A549 (cell line): ENCODE measurements at regions not wholly inside any gene's neighbourhood (a gene's known extent, or its start where the extent isn't known, plus 50 kb on each side); places are given as distances from the start of the nearest gene placed in this dataset.

Experiments used
- ATAC-seq, 2 experiments: fragments of 200-7000 bp in 1 of 2; fragments of >200 bp in 1 of 2; cut with Nextera tagmentation in 1 of 2; cut with Tn5 transposase in 1 of 2; 3 replicates each; pipeline versions ENCODE4 v1.8.0 to v1.9.1; 2018 to 2020; ENCODE audit warnings: mild to moderate bottlenecking in 1 of 2, moderate library complexity in 1 of 2
- CTCF ChIA-PET: fragments of 300-600 bp; sonication (Branson Sonifier 250); formaldehyde crosslinking; extraction: SDS; loops from one replicate; lab custom pipeline; 2021; ENCODE audit warnings: antibody characterized with exemption, inconsistent platforms; lab: Yijun Ruan, JAX
- POLR2A ChIA-PET: fragments of 350-600 bp; formaldehyde crosslinking; extraction: SDS; loops from one replicate; lab custom pipeline; 2021; ENCODE audit warnings: antibody characterized with exemption, inconsistent platforms; lab: Yijun Ruan, JAX
- DNase-seq, 2 experiments: peaks; one replicate each; pipeline versions ENCODE4 v3.0.0 to v3.0.0-alpha.2; 2011 to 2016; ENCODE audit warnings: low read depth in 1 of 2, low spot score in 1 of 2
- FAIRE-seq: peaks from 2 replicates; lab custom pipeline; 2011; peaks lifted over from hg19 to GRCh38; lab: Jason Lieb, UNC
- H3K27ac ChIP-seq, 2 experiments: fragments of >200 bp; sonication (Bioruptor Twin); formaldehyde crosslinking; 3 replicates each; pipeline ENCODE4 v1.5.1; 2016 to 2017
- H3K4me1 ChIP-seq: fragments of >200 bp; sonication (Bioruptor Twin); formaldehyde crosslinking; 3 replicates; pipeline ENCODE4 v1.6.1; 2016
- H3K4me2 ChIP-seq: fragments of >200 bp; sonication (Bioruptor Twin); formaldehyde crosslinking; 3 replicates; pipeline ENCODE4 v1.6.1; 2016
- H3K4me3 ChIP-seq: fragments of >200 bp; sonication (Bioruptor Twin); formaldehyde crosslinking; 3 replicates; pipeline ENCODE4 v1.5.1; 2016
- H3K9me3 ChIP-seq: fragments of >200 bp; sonication (Bioruptor Twin); formaldehyde crosslinking; 3 replicates; pipeline ENCODE4 v1.6.1; 2016
- BCL3 ChIP-seq: fragments of >200 bp; sonication (Bioruptor Twin); formaldehyde crosslinking; IDR thresholded peaks from 3 replicates; pipeline ENCODE4 v1.6.1; 2016
- BHLHE40 ChIP-seq: IDR thresholded peaks from 2 replicates; pipeline ENCODE4 v1.6.1; 2012; ENCODE audit warnings: low read depth, low read length, inconsistent platforms
- CBX8 ChIP-seq: fragments of 200-600 bp; sonication (generic); IDR thresholded peaks from 2 replicates; pipeline ENCODE4 v1.6.1; 2016
- CEBPB ChIP-seq, 2 experiments: fragments of >200 bp in 1 of 2; sonication (Bioruptor Twin) in 1 of 2; formaldehyde crosslinking in 1 of 2; IDR thresholded peaks; 2 replicates each; pipeline ENCODE4 v1.6.1; 2012 to 2016
- CHD4 ChIP-seq: fragments of 200-600 bp; sonication (generic); IDR thresholded peaks from 2 replicates; pipeline ENCODE4 v1.6.1; 2016; ENCODE audit warnings: antibody characterized with exemption, mild to moderate bottlenecking, borderline replicate concordance
- E2F6 ChIP-seq: IDR thresholded peaks from 2 replicates; pipeline ENCODE4 v1.6.1; 2012; ENCODE audit warnings: low read depth, borderline replicate concordance
- EHF ChIP-seq: fragments of 250-450 bp; sonication (Bioruptor Pico); IDR thresholded peaks from 2 replicates; pipeline ENCODE4 v1.5.0; 2020; ENCODE audit warnings: mild to moderate bottlenecking
- ELK1 ChIP-seq: fragments of 150-350 bp; IDR thresholded peaks from 2 replicates; pipeline ENCODE4 v1.6.1; 2014; ENCODE audit warnings: low read depth, mild to moderate bottlenecking, low read length
- EP300 ChIP-seq, 2 experiments: fragments of >200 bp; sonication (Bioruptor Twin); formaldehyde crosslinking; IDR thresholded peaks; 2 replicates in 1 of 2; 3 replicates in 1 of 2; pipeline ENCODE4 v1.6.1; 2016 to 2017
- HES2 ChIP-seq: fragments of >200 bp; sonication (Bioruptor Twin); formaldehyde crosslinking; IDR thresholded peaks from 2 replicates; pipeline ENCODE4 v1.6.1; 2016
- HMGXB4 ChIP-seq: fragments of 250-450 bp; sonication (Bioruptor Pico); IDR thresholded peaks from 2 replicates; pipeline ENCODE4 v1.5.0; 2021; ENCODE audit warnings: mild to moderate bottlenecking, moderate library complexity, borderline replicate concordance
- HOXA7 ChIP-seq: fragments of 250-450 bp; sonication (Bioruptor Pico); IDR thresholded peaks from 2 replicates; pipeline ENCODE4 v1.5.0; 2020; ENCODE audit warnings: mild to moderate bottlenecking, moderate library complexity
- HOXB13 ChIP-seq: fragments of 250-450 bp; sonication (Bioruptor Pico); IDR thresholded peaks from 2 replicates; pipeline ENCODE4 v1.5.0; 2020; ENCODE audit warnings: low read depth, mild to moderate bottlenecking, moderate library complexity
- HOXB5 ChIP-seq: fragments of 250-450 bp; sonication (Bioruptor Pico); IDR thresholded peaks from 2 replicates; pipeline ENCODE4 v1.5.0; 2020; ENCODE audit warnings: mild to moderate bottlenecking, moderate library complexity
- JUN ChIP-seq, 2 experiments: fragments of >200 bp; sonication (Bioruptor Twin); formaldehyde crosslinking; IDR thresholded peaks; 2 replicates in 1 of 2; 3 replicates in 1 of 2; pipeline ENCODE4 v1.6.1; 2016 to 2017
- KDM1A ChIP-seq: fragments of 200-600 bp; sonication (generic); IDR thresholded peaks from 2 replicates; pipeline ENCODE4 v1.6.1; 2016; ENCODE audit warnings: low read depth, mild to moderate bottlenecking
- NFE2L2 ChIP-seq: fragments of 150-350 bp; conservative IDR thresholded peaks from 2 replicates; pipeline ENCODE4 v1.6.1; 2014; ENCODE audit warnings: low read length
- PHF8 ChIP-seq: fragments of 200-600 bp; sonication (generic); IDR thresholded peaks from 2 replicates; pipeline ENCODE4 v1.6.1; 2016; ENCODE audit warnings: low read depth, mild to moderate bottlenecking, antibody characterized with exemption, moderate library complexity, borderline replicate concordance
- POLR2AphosphoS2 ChIP-seq: conservative IDR thresholded peaks from 2 replicates; pipeline ENCODE4 v1.6.1; 2012; ENCODE audit warnings: low read length, improper control_type of control experiment, inconsistent platforms
- RARB ChIP-seq: fragments of 250-450 bp; sonication (Bioruptor Pico); IDR thresholded peaks from 2 replicates; pipeline ENCODE4 v1.8.0; 2021; ENCODE audit warnings: mild to moderate bottlenecking, moderate library complexity
- RCOR1 ChIP-seq: fragments of 150-350 bp; IDR thresholded peaks from 2 replicates; pipeline ENCODE4 v1.6.1; 2014; ENCODE audit warnings: antibody characterized with exemption, low read length, low read depth
- ZSCAN20 ChIP-seq: fragments of 250-450 bp; sonication (Bioruptor Pico); IDR thresholded peaks from 2 replicates; pipeline ENCODE4 v1.8.0; 2022; ENCODE audit warnings: mild to moderate bottlenecking, moderate library complexity
- WGBS: methylation state at CpG from one replicate; pipeline ENCODE4 v1.1.6; 2017; ENCODE audit errors: missing lambda C conversion rate; 5-methylcytosine and 5-hydroxymethylcytosine counted together

GRCh38 chr18:41690332-41691127 lies 264.5 kb upstream of the PIK3C3 start:
- no peaks in the 10 kb centered on the region for H3K4me1 ChIP-seq
- DNase-seq (no peak), FAIRE-seq (no peak), ATAC-seq (no peak)
- peak; percentile 39 to 45; a peak in 1 of 4 replicates for TF ChIP-seq CEBPB (IDR thresholded peaks at IDR 0.05)
- no peak for TF ChIP-seq CBX8
- 18% methylated on average over 4 of the region's 4 CpGs for WGBS
- no peak overlapping the region for H3K4me3 ChIP-seq
- no peaks in the 10 kb centered on the region for H3K9me3 ChIP-seq
- POLR2A ChIA-PET: no interaction called here
- CTCF ChIA-PET: no interaction called here
- H3K4me2 ChIP-seq: no peak overlapping the region
- no peak overlapping the region for H3K27ac ChIP-seq

GRCh38 chr18:41687138-41687537 lies 267.9 kb upstream of the PIK3C3 start:
- CTCF ChIA-PET: no interaction called here

More at GRCh38 chr18:41687138-41687537, 267.9 kb upstream of the PIK3C3 start:
- WGBS: 2% methylated on average over 2 of the region's 2 CpGs
- no peak for ATAC-seq
- H3K27ac ChIP-seq: no peak overlapping the region
- no peak for DNase-seq
- TF ChIP-seq EP300 (IDR thresholded peaks at IDR 0.05) (no peak), BCL3 (no peak), NFE2L2 (no peak), JUN (IDR thresholded peaks at IDR 0.05) (no peak), E2F6 (no peak), BHLHE40 (no peak), KDM1A (no peak), HES2 (no peak), HOXA7 (CRISPR knock-in tag) (no peak), CHD4 (no peak), PHF8 (no peak), POLR2AphosphoS2 (no peak), EHF (CRISPR knock-in tag) (no peak), RARB (CRISPR knock-in tag) (no peak), HOXB13 (CRISPR knock-in tag) (no peak), ELK1 (no peak), ZSCAN20 (no peak), HMGXB4 (CRISPR knock-in tag) (no peak), RCOR1 (no peak), HOXB5 (no peak)
- POLR2A ChIA-PET: no interaction called here
- no peak for FAIRE-seq
- no peak overlapping the region for H3K4me3 ChIP-seq
- H3K4me1 ChIP-seq: no peaks in the 10 kb centered on the region
- no peak overlapping the region for H3K4me2 ChIP-seq
- no peaks in the 10 kb centered on the region for H3K9me3 ChIP-seq
